Heart right ventricle (tissue), 16 donors: ENCODE measurements at regions not wholly inside any gene's neighbourhood (a gene's known extent, or its start where the extent isn't known, plus 50 kb on each side); places are given as distances from the start of the nearest gene placed in this dataset.

Experiments
- ATAC-seq, 8 donors: fragments of 200-7000 bp; cut with Tn5 transposase; one replicate each; pipeline ENCODE4 v1.9.1; 2020; ENCODE audit warnings: mild to moderate bottlenecking in 8 of 8, moderate library complexity in 8 of 8, moderate number of reproducible peaks in 1 of 8
- DNase-seq, 2 donors: peaks; one replicate each; pipeline ENCODE4 v3.0.0-alpha.2; 2020
- H3K27ac ChIP-seq, 10 donors: fragments of 200-600 bp; sonication (generic) in 2 of 10; one replicate each; pipeline versions ENCODE4 v1.5.0 to v1.8.0; 2020 to 2022; ENCODE audit warnings: mild to moderate bottlenecking in 3 of 10
- H3K27me3 ChIP-seq, 7 donors: fragments of 200-600 bp; one replicate each; pipeline ENCODE4 v1.8.0; 2021 to 2022; ENCODE audit warnings: mild to moderate bottlenecking in 2 of 7
- H3K36me3 ChIP-seq, 9 donors: fragments of 200-600 bp; sonication (generic) in 1 of 9; one replicate each; pipeline versions ENCODE4 v1.5.0 to v1.8.0; 2020 to 2022; ENCODE audit warnings: mild to moderate bottlenecking in 2 of 9
- H3K4me1 ChIP-seq, 9 donors: fragments of 200-600 bp; sonication (generic) in 1 of 9; one replicate each; pipeline versions ENCODE4 v1.5.0 to v1.8.0; 2020 to 2022; ENCODE audit warnings: mild to moderate bottlenecking in 4 of 9
- H3K4me3 ChIP-seq, 10 donors: fragments of 200-600 bp; sonication (generic) in 2 of 10; one replicate each; pipeline versions ENCODE4 v1.5.0 to v1.8.0; 2020 to 2022; ENCODE audit warnings: mild to moderate bottlenecking in 7 of 10, moderate library complexity in 2 of 10
- H3K9me3 ChIP-seq, 11 donors: fragments of 200-600 bp in 10 of 11; sonication (generic) in 2 of 11; one replicate each; pipeline versions ENCODE4 v1.5.0 to v1.8.0; 2013 to 2022; ENCODE audit warnings: mild to moderate bottlenecking in 2 of 11, control low read depth in 1 of 11, moderate library complexity in 1 of 11
- WGBS, 2 donors: extraction: QIAGEN DNeasy Blood & Tissue Kit; methylation state at CpG; one replicate each; pipeline ENCODE4 v1.1.7; 2013; ENCODE audit warnings: inconsistent platforms in 1 of 2; 5-methylcytosine and 5-hydroxymethylcytosine counted together
- intact Hi-C, 10 donors: fragments of 100-400 bp; cut with DNase I; formaldehyde crosslinking; loops; one replicate each; pipeline versions ENCODE4 v1.11.1 to v1.14.2; 2022
- TF ChIP-seq, protein P1 (sequence below), 9 donors: fragments of 200-600 bp; sonication (generic) in 2 of 9; IDR thresholded peaks; one replicate each; pipeline versions ENCODE4 v1.5.0 to v1.8.0; 2021 to 2022; ENCODE audit warnings: antibody characterized with exemption in 9 of 9, mild to moderate bottlenecking in 5 of 9, moderate library complexity in 1 of 9
- donor health status: Arrhythmogenic right ventricular cardiomyopathy.
- donor health status: ischemic (EF 13 %, LVEDD 7.1; RV severe dilation, severe dysfunction).
- donor health status: healthy with polysubstance abuse.
- donor health status: DM: no; HTN: yes; CAD: no.
- donor health status: DM: no; HTN: no; CAD: no.
- donor health status: ischemic (EF 25% LVEDD 6.9; RV normal size, moderate dysfunction).
- donor health status: ischemic (EF 25% LVEDD 5.7; RV mildly dilated, moderate dysfunction).
- donor health status: healthy.
- donor health status: DM: yes; HTN: yes; CAD: no.
- donor health status: Ischemic cardiomyopathy.
- donor health status: ischemic (EF 35%, LVEDD 5.7; RV mildly dilated, moderate dysfunction).
- donor health status: nonischemic (EF 11% LVEDD 7.7; RV severe dilation, severe dysfunction).
- donor health status: DM: yes; HTN: yes; CAD: no.
- donor health status: PGD.
- donor health status: ischemic (EF 29% LVEDD 5.4; RV normal size, mild dysfunction).
- donor health status: nonischemic (EF 23%, LVEDD 6.1; RV moderate dilation, normal function).

DNA sequence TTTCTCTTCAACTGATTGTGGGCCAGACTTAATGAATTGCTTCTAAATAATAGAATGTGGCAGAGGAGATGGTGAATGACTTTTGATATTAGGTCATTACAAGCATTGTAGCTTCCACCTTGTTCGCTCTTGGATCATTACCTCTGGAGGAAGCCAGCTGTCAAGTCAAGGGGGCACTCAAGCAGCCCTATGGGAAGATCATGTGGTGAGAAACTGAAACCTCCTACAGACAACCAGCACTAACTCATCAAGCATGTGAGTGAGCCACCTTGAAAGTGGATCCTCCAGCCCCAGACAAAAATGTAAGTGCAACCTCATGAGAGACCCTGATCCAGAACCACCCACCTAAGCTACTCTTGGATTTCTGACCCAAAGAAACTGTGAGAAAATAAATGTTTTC lies 109.8 kb upstream of the TBC1D5 start:
- intact Hi-C loops: no loop called here
- Histone ChIP-seq H3K9me3 (peaks cover 0 to 10% (median 0%) of the 10 kb centered on the region in 11 donors), H3K36me3 (no peaks in the 10 kb centered on the region), H3K4me3 (no peak overlapping the region), H3K27me3 (no peaks in the 10 kb centered on the region), H3K4me1 (no peaks in the 10 kb centered on the region), H3K27ac (no peak overlapping the region)
- 89 to 96% methylated on average over 1 of the region's 1 CpG for WGBS, 2 donors
- DNase-seq (no peak), ATAC-seq (no peak)
- TF ChIP-seq, protein P1, sequence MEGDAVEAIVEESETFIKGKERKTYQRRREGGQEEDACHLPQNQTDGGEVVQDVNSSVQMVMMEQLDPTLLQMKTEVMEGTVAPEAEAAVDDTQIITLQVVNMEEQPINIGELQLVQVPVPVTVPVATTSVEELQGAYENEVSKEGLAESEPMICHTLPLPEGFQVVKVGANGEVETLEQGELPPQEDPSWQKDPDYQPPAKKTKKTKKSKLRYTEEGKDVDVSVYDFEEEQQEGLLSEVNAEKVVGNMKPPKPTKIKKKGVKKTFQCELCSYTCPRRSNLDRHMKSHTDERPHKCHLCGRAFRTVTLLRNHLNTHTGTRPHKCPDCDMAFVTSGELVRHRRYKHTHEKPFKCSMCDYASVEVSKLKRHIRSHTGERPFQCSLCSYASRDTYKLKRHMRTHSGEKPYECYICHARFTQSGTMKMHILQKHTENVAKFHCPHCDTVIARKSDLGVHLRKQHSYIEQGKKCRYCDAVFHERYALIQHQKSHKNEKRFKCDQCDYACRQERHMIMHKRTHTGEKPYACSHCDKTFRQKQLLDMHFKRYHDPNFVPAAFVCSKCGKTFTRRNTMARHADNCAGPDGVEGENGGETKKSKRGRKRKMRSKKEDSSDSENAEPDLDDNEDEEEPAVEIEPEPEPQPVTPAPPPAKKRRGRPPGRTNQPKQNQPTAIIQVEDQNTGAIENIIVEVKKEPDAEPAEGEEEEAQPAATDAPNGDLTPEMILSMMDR (IDR thresholded peaks at IDR 0.05): no peak

DNA sequence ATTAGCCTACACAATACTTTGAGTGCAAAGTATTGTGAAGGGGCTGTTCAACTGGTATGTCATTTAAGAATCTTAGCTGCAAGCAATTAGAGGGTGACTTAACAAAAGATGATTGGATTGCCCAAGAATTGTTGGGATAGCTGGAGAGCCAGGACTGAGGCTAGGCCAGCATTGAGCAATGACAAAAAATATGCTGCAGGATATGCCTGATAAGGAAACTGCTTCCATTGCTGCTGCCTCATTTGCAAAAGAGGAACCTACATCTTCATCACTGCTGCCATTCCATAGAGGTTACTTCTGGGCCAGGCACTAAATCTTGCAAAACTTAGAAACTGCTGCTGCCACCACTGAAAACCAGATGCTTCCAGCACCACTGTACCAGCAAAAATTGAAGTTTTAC lies 108.0 kb upstream of the TBC1D5 start:
- DNase-seq (no peak), ATAC-seq (no peak)
- no peaks in the 10 kb centered on the region for H3K27me3 ChIP-seq
- no peak overlapping the region for H3K27ac ChIP-seq
- H3K9me3 ChIP-seq: peaks cover 0 to 5% (median 0%) of the 10 kb centered on the region in 11 donors
- TF ChIP-seq, protein P1 (IDR thresholded peaks at IDR 0.05): no peak
- no peaks in the 10 kb centered on the region for H3K4me1 ChIP-seq
- intact Hi-C loops: no loop called here
- H3K4me3 ChIP-seq: no peak overlapping the region
- H3K36me3 ChIP-seq: no peaks in the 10 kb centered on the region

DNA sequence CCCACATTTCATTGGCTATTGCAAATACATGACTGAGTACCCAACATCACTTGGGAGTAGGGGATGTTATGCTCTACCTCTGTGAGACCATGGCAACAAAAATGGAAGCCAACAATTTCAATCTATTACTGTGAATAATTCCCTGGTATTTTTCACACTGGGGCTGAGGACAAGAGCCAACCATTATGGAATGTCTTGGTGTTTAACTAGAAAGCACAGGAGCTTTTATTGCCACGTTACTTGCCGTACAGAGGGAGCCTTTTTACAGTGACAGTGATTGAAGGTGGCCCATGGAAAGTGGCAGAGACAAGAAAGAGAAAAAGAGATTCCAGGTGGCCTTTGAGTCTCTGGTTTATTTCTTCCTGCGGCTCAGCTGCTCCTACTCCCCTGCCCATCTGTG lies 105.7 kb upstream of the TBC1D5 start:
- no peak for ATAC-seq
- Histone ChIP-seq H3K27ac (no peak overlapping the region), H3K9me3 (no peaks in the 10 kb centered on the region), H3K4me3 (no peak overlapping the region), H3K27me3 (no peaks in the 10 kb centered on the region), H3K4me1 (no peaks in the 10 kb centered on the region), H3K36me3 (no peaks in the 10 kb centered on the region)
- DNase-seq: no peak
- TF ChIP-seq, protein P1 (IDR thresholded peaks at IDR 0.05): no peak
- intact Hi-C loops: loop anchor here in 3 of 10 donors (10.0 kb wide), 2 partner anchors 203 to 583 kb away; no protein-coding TSS in a partner anchor
- WGBS, 2 donors: 70 to 80% methylated on average over 3 of the region's 3 CpGs

DNA sequence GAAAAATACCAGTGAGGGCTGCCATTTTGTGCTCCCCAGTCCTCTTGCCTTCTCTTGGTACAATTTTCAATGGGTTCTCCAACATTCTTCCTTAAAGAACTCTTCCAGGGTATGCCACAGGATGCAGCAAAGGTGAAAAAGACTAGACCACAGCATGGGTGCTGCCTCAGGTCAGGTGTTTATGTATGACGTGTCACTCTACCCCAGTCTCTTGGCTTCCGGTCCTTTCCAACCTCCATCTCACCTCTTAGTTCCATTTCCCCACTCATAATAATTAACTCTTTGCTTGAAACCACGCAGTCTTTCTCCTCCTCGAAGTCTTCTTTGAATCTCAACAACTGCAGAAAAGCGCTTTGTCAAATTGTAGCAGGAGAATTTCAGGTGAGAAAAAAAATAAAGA lies 104.7 kb upstream of the TBC1D5 start:
- Histone ChIP-seq H3K9me3 (no peaks in the 10 kb centered on the region), H3K4me1 (no peaks in the 10 kb centered on the region), H3K27me3 (no peaks in the 10 kb centered on the region), H3K36me3 (no peaks in the 10 kb centered on the region), H3K27ac (no peak overlapping the region), H3K4me3 (no peak overlapping the region)
- 90 to 93% methylated on average over 5 of the region's 5 CpGs for WGBS, 2 donors
- no peak for ATAC-seq
- intact Hi-C loops: loop anchor here in 3 of 10 donors (10.0 kb wide), 2 partner anchors 202 to 582 kb away; no protein-coding TSS in a partner anchor
- DNase-seq: no peak
- TF ChIP-seq, protein P1 (IDR thresholded peaks at IDR 0.05): no peak
